CD4-positive, alpha-beta T cell treated with Interleukin-15 for 1 hour (primary cell): ENCODE measurements at regions not wholly inside any gene's neighbourhood (a gene's known extent, or its start where the extent isn't known, plus 50 kb on each side); places are given as distances from the start of the nearest gene placed in this dataset.
"Not testable (repeated sequence)": the region's sequence is repeated elsewhere in the genome, so short reads cannot be mapped to it uniquely, and the experiment has no call there.

Experiments
- DNase-seq: peaks from one replicate; pipeline ENCODE4 v3.0.0-alpha.2; 2020

GRCh38 chr12:131561891-131562684 is 148.8 kb upstream of the SFSWAP start:
- DNase-seq: no peak

GRCh38 chr12:131564138-131564727 is 146.7 kb upstream of the SFSWAP start:
- DNase-seq: not testable (repeated sequence)

GRCh38 chr12:131564845-131565244 is 146.0 kb upstream of the SFSWAP start:
- DNase-seq: no peak

GRCh38 chr12:131565267-131566015 is 145.4 kb upstream of the SFSWAP start:
- no peak for DNase-seq

- no peak for DNase-seq
Observed at GRCh38 chr12:131568336-131568735, 142.6 kb upstream of the SFSWAP start.

GRCh38 chr12:131570596-131570995 is 140.3 kb upstream of the SFSWAP start:
- no peak for DNase-seq

- DNase-seq: no peak
Observed at GRCh38 chr12:131571827-131572226, 139.1 kb upstream of the SFSWAP start.

GRCh38 chr12:131572626-131573025 is 138.3 kb upstream of the SFSWAP start:
- DNase-seq: no peak

GRCh38 chr12:131573631-131574394 is 137.1 kb upstream of the SFSWAP start:
- no peak for DNase-seq

GRCh38 chr12:131574395-131574771 is 136.5 kb upstream of the SFSWAP start:
- no peak for DNase-seq

GRCh38 chr12:131575371-131575770 is 135.5 kb upstream of the SFSWAP start:
- DNase-seq: no peak

GRCh38 chr12:131576734-131577133 is 134.2 kb upstream of the SFSWAP start:
- DNase-seq: not testable (repeated sequence)

GRCh38 chr12:131577766-131578165 is 133.1 kb upstream of the SFSWAP start:
- no peak for DNase-seq

- DNase-seq: no peak
Observed at GRCh38 chr12:131578828-131579470, 131.9 kb upstream of the SFSWAP start.

- DNase-seq: no peak
Observed at GRCh38 chr12:131583090-131583712, 127.7 kb upstream of the SFSWAP start.

GRCh38 chr12:131586269-131586668 is 124.6 kb upstream of the SFSWAP start:
- no peak for DNase-seq

GRCh38 chr12:131586761-131587160 is 124.1 kb upstream of the SFSWAP start:
- no peak for DNase-seq

GRCh38 chr12:131587565-131587964 is 123.3 kb upstream of the SFSWAP start:
- DNase-seq: no peak

- no peak for DNase-seq
Observed at GRCh38 chr12:131589221-131589897, 121.5 kb upstream of the SFSWAP start.

GRCh38 chr12:131589966-131590365 is 120.9 kb upstream of the SFSWAP start:
- no peak for DNase-seq

- DNase-seq: no peak
Observed at GRCh38 chr12:131591136-131591535, 119.8 kb upstream of the SFSWAP start.
